Liver (tissue), 2 donors: ENCODE measurements at regions not wholly inside any gene's neighbourhood (a gene's known extent, or its start where the extent isn't known, plus 50 kb on each side); places are given as distances from the start of the nearest gene placed in this dataset.

Experiments used
- CTCF ChIP-seq: fragments of 150-350 bp; IDR thresholded peaks from 2 replicates; pipeline ENCODE4 v1.5.1; 2017; ENCODE audit warnings: improper control_type of control experiment, low read depth, low read length; ENCODE audit not compliant: missing input control
- ZBTB33 ChIP-seq: IDR thresholded peaks from 2 replicates; pipeline ENCODE4 v1.6.1; 2016; ENCODE audit warnings: antibody characterized with exemption
- donor health status: healthy.

- TF ChIP-seq ZBTB33 (no peak), CTCF (no peak)
Observed at GRCh38 chr7:25765110-25765655, 386.8 kb upstream of the NFE2L3 start.
